ENCODE measurements at regions not wholly inside any gene's neighbourhood (a gene's known extent, or its start where the extent isn't known, plus 50 kb on each side); places are given as distances from the start of the nearest gene placed in this dataset.

GRCh38 chr1:229066591-229066990 lies 204.3 kb upstream of the RAB4A start:
- Histone ChIP-seq H3K27me3 (replicated peaks; ENCODE audit: control insufficient read depth, insufficient read depth, low read length) (peaks cover 3% of the 10 kb centered on the region; the same call in 1 of the 2 replicates), H3K36me3 (ENCODE audit: control insufficient read depth, insufficient read depth, low read length) (no peaks in the 10 kb centered on the region), H3K4me3 (replicated peaks; ENCODE audit: low read depth, low read length) (no peak overlapping the region)
- no peak for TF ChIP-seq CTCF (IDR thresholded peaks at IDR 0.05; ENCODE audit: insufficient read depth, low read length, poor library complexity, severe bottlenecking)
- DNase-seq (ENCODE audit: extremely low read depth, insufficient read length), result no peak

GRCh38 chr1:229067546-229067945 lies 203.4 kb upstream of the RAB4A start:
- Histone ChIP-seq H3K36me3 (ENCODE audit: control insufficient read depth, insufficient read depth, low read length) (no peaks in the 10 kb centered on the region), H3K4me3 (replicated peaks; ENCODE audit: low read depth, low read length) (no peak overlapping the region), H3K27me3 (replicated peaks; ENCODE audit: control insufficient read depth, insufficient read depth, low read length) (peaks cover 2% of the 10 kb centered on the region)
- TF ChIP-seq CTCF (IDR thresholded peaks at IDR 0.05; ENCODE audit: insufficient read depth, low read length, poor library complexity, severe bottlenecking), result no peak
- DNase-seq (ENCODE audit: extremely low read depth, insufficient read length), result no peak

- TF ChIP-seq CTCF (IDR thresholded peaks at IDR 0.05; ENCODE audit: insufficient read depth, low read length, poor library complexity, severe bottlenecking), result no peak
- no peak for DNase-seq (ENCODE audit: extremely low read depth, insufficient read length)
- H3K4me3 ChIP-seq (replicated peaks; ENCODE audit: low read depth, low read length), result no peak overlapping the region
- H3K36me3 ChIP-seq (ENCODE audit: control insufficient read depth, insufficient read depth, low read length), result no peaks in the 10 kb centered on the region
- H3K27me3 ChIP-seq (replicated peaks; ENCODE audit: control insufficient read depth, insufficient read depth, low read length), result peaks cover 2% of the 10 kb centered on the region
Measured at GRCh38 chr1:229068270-229068987, 202.5 kb upstream of the RAB4A start.

- Histone ChIP-seq H3K4me3 (replicated peaks; ENCODE audit: low read depth, low read length) (no peak overlapping the region), H3K36me3 (ENCODE audit: control insufficient read depth, insufficient read depth, low read length) (no peaks in the 10 kb centered on the region), H3K27me3 (replicated peaks; ENCODE audit: control insufficient read depth, insufficient read depth, low read length) (peaks cover 2% of the 10 kb centered on the region)
- no peak for TF ChIP-seq CTCF (IDR thresholded peaks at IDR 0.05; ENCODE audit: insufficient read depth, low read length, poor library complexity, severe bottlenecking)
- DNase-seq (ENCODE audit: extremely low read depth, insufficient read length), result no peak
Measured at GRCh38 chr1:229069176-229069575, 201.7 kb upstream of the RAB4A start.

- no peaks in the 10 kb centered on the region for H3K36me3 ChIP-seq (ENCODE audit: control insufficient read depth, insufficient read depth, low read length)
- no peak overlapping the region for H3K4me3 ChIP-seq (replicated peaks; ENCODE audit: low read depth, low read length)
- DNase-seq (ENCODE audit: extremely low read depth, insufficient read length), result no peak
- H3K27me3 ChIP-seq (replicated peaks; ENCODE audit: control insufficient read depth, insufficient read depth, low read length), result peaks cover 2% of the 10 kb centered on the region
- no peak for TF ChIP-seq CTCF (IDR thresholded peaks at IDR 0.05; ENCODE audit: insufficient read depth, low read length, poor library complexity, severe bottlenecking)
Measured at GRCh38 chr1:229070168-229070567, 200.7 kb upstream of the RAB4A start.

GRCh38 chr1:229073251-229073650 lies 197.7 kb upstream of the RAB4A start:
- Histone ChIP-seq H3K27me3 (replicated peaks; ENCODE audit: control insufficient read depth, insufficient read depth, low read length) (peaks cover 2% of the 10 kb centered on the region), H3K4me3 (replicated peaks; ENCODE audit: low read depth, low read length) (no peak overlapping the region), H3K36me3 (ENCODE audit: control insufficient read depth, insufficient read depth, low read length) (no peaks in the 10 kb centered on the region)
- DNase-seq (ENCODE audit: extremely low read depth, insufficient read length), result no peak
- TF ChIP-seq CTCF (IDR thresholded peaks at IDR 0.05; ENCODE audit: insufficient read depth, low read length, poor library complexity, severe bottlenecking), result no peak
